Head of caudate nucleus (tissue), 42 donors: ENCODE measurements at regions not wholly inside any gene's neighbourhood (a gene's known extent, or its start where the extent isn't known, plus 50 kb on each side); places are given as distances from the start of the nearest gene placed in this dataset.
A peak's percentile ranks its signal among the peaks of the same experiment; 100 is the strongest.
"Not testable (repeated sequence)": the region's sequence is repeated elsewhere in the genome, so short reads cannot be mapped to it uniquely, and the experiment has no call there.

Source experiments
- DNase-seq, 42 donors: peaks; one replicate each; pipeline versions ENCODE4 v3.0.0 to v3.0.0-alpha.2; 2020 to 2021; ENCODE audit warnings: mixed read lengths in 7 of 42
- intact Hi-C: fragments of 100-400 bp; cut with DNase I; formaldehyde crosslinking; loops from one replicate; pipeline ENCODE4 v1.15.0; 2022

- DNase-seq, result peak in 32 of 42 donors; percentile 5 to 70 (median 31)
- intact Hi-C loops, result no loop called here
These were observed 857.0 kb downstream of the KCNA4 start for GRCh38 chr11:29159552-29160465.

DNA sequence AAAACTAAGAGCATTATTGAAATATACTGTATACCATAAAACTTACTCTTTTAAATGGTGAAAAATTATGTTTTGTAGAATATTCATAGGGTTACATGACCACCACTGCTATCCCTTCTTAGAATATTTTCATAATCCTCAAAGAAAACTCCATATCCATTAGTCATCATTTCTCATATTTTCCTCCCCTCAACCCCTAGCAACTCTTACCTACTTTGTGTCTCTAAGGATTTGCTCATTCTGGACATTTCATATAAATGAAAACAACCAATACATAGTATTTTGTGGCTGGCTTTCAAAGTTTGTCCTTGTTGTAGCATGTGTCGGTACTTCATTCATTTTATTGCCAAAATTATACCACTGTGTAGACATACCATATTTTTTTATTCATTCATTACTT is 863.8 kb downstream of the KCNA4 start:
- intact Hi-C loops, result no loop called here
- DNase-seq, result no peak

DNA sequence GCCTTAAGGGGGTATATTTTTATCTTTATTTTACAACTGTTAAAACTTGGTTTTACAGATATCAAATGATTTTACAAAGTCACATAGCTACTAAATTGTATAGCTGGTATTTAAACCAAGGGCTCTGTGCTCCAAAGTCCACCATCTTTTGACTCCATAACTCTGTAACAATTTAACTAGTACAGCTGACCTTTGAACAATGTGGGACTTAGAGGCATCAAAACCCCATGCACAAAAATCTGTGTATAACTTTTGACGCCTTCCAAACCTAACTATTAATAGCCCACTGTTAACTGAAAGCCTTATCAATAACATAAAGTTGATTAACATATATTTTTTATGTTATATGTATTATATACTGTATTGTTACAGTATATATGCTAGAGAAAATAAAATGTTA is 874.3 kb downstream of the KCNA4 start:
- DNase-seq, intact Hi-C loops: not testable (repeated sequence)

DNA sequence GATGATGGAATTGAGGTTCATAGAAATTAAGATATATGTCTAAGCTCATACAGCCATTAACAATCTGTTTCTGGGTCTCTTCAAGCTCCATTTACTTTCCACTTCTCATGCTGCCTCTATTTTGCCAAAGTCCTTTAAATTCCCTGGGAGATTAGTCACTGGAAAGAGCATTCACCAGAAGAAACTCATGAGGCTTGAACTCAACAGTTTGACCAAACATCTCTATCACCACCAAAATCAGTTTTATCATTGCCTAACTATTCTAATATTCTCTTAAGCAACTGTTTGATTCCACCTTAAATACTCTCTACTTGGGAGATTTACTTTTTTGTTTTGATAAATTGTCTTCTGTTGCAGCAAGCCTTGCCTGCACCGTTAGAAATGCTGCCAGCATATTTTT is 881.3 kb downstream of the KCNA4 start:
- no peak for DNase-seq
- intact Hi-C loops, result no loop called here

- intact Hi-C loops, result no loop called here
These were observed 885.8 kb downstream of the KCNA4 start for GRCh38 chr11:29131055-29131454.

DNA sequence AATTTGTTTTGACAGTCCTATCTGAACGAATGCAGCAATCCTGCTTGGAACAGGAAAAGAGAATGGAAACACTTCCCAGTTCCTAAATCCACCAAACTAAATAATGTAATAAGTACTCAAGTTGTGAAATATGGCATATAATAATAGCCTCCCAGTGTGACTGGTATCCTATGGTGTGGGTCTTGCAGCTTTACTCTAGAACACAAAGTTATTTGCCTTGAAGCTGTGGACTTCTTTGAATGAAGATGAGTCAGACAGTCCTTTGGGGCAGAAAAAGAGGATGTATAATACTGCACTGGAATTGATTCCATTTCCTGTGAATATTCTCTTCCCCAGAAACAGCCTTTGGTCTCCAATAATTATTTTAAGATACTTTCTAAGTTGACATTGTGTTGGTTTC is 887.0 kb downstream of the KCNA4 start:
- intact Hi-C loops, result no loop called here
- DNase-seq, result no peak

More at GRCh38 chr11:29131055-29131454, 885.8 kb downstream of the KCNA4 start:
- no peak for DNase-seq

DNA sequence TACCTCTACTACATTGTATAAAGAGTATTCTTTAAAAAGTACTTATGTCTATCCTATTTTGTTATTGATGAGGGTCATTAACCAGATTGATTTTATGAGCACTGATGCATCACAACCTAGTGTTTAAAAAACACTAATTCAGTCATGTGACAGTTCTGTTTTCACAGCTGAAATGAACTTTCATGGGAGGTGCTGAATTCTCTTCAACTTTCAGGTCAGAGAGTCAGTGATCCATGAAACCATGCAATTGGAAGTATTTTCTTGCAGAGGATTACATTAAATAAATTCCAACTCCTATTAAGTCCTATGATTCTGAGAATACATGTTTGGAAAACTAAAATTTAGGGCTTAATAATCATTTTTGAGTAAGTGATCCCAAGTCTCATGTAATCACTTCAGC is 889.4 kb downstream of the KCNA4 start:
- intact Hi-C loops, result no loop called here

DNA sequence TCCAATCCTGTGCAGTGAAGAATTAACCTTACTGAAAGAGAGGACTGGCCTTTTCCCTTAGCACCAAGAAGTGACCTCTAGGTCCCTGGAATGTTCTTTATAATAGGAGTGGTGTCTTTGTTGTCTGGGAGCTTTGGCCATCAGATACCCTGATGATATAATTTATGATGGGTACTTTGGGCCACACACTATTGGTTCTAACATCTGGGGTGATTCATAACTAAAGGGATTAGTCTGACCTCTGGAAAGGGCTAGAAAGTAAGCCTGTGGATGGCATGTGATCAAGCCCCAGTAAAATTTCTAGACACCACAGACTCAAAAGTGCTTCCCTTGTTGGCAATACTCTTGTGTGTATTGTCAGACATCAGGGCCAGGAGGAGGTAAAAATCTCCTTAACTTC is 891.2 kb downstream of the KCNA4 start:
- intact Hi-C loops, result no loop called here
- DNase-seq, result no peak

More for the DNA sequence above, 889.4 kb downstream of the KCNA4 start:
- DNase-seq, result no peak

GRCh38 chr11:29124470-29124869 is 892.4 kb downstream of the KCNA4 start:
- intact Hi-C loops, result no loop called here

GRCh38 chr11:29119707-29120618 is 896.9 kb downstream of the KCNA4 start:
- intact Hi-C loops, result no loop called here
- no peak for DNase-seq

More at GRCh38 chr11:29124470-29124869, 892.4 kb downstream of the KCNA4 start:
- peak in 6 of 42 donors; percentile 3 to 38 (median 12) for DNase-seq

- no peak for DNase-seq
- intact Hi-C loops, result no loop called here
These were observed 897.7 kb downstream of the KCNA4 start for GRCh38 chr11:29119116-29119515.

DNA sequence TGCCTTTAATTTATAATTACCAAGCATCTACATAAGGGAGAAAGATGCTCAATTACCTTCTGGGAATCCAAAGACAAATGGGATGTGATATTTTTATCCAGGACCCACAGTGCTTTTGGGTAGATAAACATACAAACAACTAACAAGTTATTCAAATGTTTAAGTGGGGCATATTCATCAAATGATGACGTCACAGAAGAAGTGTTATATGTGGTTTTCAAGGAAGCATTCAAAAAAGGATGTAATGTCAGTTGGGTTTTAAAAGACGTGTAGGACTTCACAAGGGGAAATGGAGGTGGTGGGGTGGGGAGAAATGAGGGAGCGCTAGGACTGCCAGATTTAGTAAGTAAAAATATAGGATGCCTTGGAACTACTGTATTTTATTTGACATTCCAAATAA is 915.9 kb downstream of the KCNA4 start:
- intact Hi-C loops, result no loop called here
- no peak for DNase-seq

GRCh38 chr11:29095821-29096220 is 921.0 kb downstream of the KCNA4 start:
- intact Hi-C loops, result no loop called here
- DNase-seq, result no peak

DNA sequence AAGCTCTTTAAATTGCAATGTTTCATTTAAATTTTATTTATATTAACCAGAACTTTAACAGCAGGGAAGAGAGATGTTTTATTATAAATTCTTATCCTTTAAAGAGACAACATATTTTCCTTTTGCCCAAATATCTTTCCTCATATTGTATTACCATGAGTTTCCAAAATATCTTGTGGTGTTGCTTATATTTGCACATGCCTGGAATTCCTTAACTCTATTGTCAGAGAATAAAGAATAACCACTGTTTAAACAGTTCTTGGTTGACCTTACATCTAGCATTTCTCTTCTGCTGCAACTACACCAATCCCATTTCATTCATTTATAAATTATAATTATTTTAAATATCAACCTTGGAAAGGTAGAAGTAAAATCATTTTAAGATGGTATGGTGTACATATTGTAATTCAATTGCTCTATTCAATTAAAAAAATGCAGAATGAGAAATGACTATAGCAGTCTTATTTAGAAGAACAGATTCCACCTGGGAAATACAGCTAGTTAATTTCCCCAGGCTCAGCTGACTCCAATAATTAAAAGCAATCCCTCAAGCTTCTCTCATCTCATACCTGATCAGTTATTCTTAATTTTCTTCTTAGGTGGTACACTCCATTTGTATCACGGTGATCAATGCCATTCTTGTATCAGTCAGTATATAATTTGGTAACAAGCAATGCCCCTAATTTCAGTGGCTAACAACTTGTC is 923.3 kb downstream of the KCNA4 start:
- intact Hi-C loops, result no loop called here
- no peak for DNase-seq

DNA sequence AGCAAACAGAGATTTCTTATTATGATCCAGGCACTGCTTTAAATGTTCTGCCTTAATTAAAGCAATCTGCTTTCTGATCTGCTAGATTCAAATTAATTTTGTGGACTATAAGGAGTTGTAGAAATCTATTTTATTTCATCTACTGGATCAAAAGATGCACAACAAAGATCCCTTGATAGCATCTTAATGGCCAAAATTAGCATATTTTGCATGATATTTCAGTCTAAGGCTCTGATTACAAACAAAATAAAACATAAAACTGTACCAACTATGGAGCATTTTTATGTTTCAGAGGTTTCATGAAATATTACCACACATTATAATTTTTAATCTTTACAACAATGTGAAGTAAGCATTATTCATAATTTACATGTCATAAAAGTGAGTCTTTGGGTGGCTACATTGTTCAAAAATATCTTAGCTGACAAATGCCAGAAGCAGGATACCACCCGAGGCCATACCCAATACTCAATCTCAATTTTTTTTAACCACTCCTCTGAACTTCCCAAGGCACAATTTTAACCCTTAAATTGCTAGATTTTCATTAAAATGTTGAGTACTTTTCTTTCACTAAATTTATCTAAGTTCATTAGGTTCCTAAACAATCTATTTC is 929.5 kb downstream of the KCNA4 start:
- intact Hi-C loops, result no loop called here
- no peak for DNase-seq

GRCh38 chr11:29075726-29076125 is 941.1 kb downstream of the KCNA4 start:
- intact Hi-C loops, result no loop called here
- no peak for DNase-seq

DNA sequence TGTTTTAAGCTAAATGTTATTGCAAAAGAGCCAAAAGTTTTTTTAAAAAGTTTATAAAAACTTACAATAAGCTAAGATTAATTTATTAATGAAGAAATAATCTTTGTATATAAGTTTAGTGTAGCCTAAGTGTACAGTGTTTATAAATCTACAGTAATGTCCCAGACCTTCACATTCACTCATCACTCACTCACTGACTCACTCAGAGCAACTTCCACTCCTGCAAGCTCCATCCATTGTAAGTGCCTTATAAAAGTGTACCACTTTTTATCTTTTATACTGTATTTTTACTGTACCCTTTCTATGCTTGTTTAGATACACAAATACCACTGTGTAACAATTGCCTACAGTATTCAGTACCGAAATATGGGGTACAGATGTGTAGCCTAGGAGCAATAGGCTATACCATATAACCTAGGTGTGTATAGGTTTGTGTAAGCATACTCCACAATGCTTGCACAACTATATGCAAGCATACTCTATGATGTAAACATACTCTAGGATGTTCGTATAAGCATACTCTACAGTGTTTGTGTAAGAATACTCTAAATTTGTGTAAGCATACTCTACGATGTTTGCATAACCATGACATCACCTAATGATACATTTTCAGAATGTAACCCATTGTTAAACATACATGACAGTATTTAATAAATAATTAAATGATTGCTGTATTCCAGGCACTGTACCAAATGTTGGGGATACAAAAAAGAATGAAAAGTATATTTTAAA is 953.0 kb downstream of the KCNA4 start:
- intact Hi-C loops, result no loop called here
- no peak for DNase-seq

DNA sequence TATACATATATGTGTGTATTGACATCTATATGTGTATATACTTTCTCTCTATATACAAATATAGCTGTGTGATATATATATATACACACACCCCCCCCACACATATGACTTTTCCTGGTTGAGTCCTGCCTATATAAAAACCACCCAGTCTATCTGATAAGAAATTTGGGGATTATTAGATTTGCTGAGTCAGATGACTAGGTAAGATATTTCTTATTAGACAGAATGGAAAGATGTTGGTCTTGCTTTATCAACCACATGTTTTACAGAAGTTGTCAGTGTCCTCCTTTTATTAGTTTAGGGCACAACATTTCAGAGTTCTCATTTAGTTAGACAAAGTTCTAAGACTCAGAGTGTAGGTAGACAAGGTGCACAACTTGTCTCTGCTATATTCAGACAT is 953.3 kb downstream of the METTL15 start:
- no peak for DNase-seq

More for the DNA sequence above, 953.3 kb downstream of the METTL15 start:
- intact Hi-C loops, result no loop called here
